Right lobe of liver (tissue), 4 donors: ENCODE measurements at regions not wholly inside any gene's neighbourhood (a gene's known extent, or its start where the extent isn't known, plus 50 kb on each side); places are given as distances from the start of the nearest gene placed in this dataset.

ENCODE experiments used
- POLR2A ChIP-seq: fragments of 450-650 bp; IDR thresholded peaks from one replicate; pipeline ENCODE4 v1.6.1; 2017; ENCODE audit warnings: antibody characterized with exemption, mild to moderate bottlenecking
- TF ChIP-seq, protein P1 (sequence below), 4 donors: fragments of 200-600 bp in 3 of 4; fragments of 450-650 bp in 1 of 4; IDR thresholded peaks; one replicate each; pipeline versions ENCODE4 v1.5.1 to v1.8.0; 2016 to 2022; ENCODE audit warnings: antibody characterized with exemption in 4 of 4, mild to moderate bottlenecking in 2 of 4
- donor health status: DM: no; HTN: no; CAD: no.
- donor health status: DM: no; HTN: no; CAD: no.
- donor health status: DM: no; HTN: yes; CAD: no.

DNA sequence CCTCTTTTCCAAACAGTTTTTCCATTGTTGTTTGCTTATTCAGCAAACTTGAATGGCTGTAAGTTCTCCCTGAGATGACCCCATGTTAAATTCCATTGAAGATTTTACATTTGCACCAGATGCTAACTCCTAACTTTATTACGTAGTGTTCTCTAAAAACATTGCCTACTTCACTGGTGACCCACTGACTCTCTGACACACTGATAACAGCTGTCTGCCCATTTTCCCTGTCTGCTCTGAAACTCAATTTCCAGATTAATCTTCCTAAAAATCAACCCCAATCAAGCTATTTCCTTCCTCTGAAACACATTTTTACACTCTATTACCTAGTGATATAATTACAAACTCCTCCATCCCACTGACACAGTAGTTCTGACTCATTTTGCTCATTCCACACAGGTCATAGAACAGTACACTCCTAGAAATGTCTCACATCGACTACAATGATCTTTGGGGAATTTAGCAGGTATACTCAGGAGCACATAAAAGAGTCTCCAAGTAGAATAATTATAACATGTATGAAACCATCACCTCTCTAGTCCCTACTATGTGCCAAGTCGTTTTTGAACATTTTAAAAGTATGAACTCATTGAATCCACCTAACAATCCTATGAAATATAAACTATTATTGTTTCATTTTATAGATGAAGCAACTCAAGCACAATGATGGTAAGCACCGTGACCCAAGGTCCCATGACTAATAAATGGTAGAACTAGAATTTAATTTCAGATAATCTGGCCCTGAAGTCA, 210.9 kb downstream of the SLIT2 start:
- TF ChIP-seq, protein P1, sequence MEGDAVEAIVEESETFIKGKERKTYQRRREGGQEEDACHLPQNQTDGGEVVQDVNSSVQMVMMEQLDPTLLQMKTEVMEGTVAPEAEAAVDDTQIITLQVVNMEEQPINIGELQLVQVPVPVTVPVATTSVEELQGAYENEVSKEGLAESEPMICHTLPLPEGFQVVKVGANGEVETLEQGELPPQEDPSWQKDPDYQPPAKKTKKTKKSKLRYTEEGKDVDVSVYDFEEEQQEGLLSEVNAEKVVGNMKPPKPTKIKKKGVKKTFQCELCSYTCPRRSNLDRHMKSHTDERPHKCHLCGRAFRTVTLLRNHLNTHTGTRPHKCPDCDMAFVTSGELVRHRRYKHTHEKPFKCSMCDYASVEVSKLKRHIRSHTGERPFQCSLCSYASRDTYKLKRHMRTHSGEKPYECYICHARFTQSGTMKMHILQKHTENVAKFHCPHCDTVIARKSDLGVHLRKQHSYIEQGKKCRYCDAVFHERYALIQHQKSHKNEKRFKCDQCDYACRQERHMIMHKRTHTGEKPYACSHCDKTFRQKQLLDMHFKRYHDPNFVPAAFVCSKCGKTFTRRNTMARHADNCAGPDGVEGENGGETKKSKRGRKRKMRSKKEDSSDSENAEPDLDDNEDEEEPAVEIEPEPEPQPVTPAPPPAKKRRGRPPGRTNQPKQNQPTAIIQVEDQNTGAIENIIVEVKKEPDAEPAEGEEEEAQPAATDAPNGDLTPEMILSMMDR (IDR thresholded peaks at IDR 0.05): no peak
- no peak for TF ChIP-seq POLR2A
